Astrocyte of the spinal cord (primary cell): ENCODE measurements at regions not wholly inside any gene's neighbourhood (a gene's known extent, or its start where the extent isn't known, plus 50 kb on each side); places are given as distances from the start of the nearest gene placed in this dataset.

ENCODE experiments used
- DNase-seq: peaks from one replicate; pipeline ENCODE4 v3.0.0; 2011; ENCODE audit warnings: low read depth, low spot score
- H3K4me3 ChIP-seq: 2 replicates; pipeline ENCODE4 v1.5.1; 2011; ENCODE audit warnings: low read depth, mild to moderate bottlenecking, low read length, moderate library complexity
- CTCF ChIP-seq: IDR thresholded peaks from 2 replicates; pipeline ENCODE4 v1.5.1; 2012; ENCODE audit warnings: low read depth, mild to moderate bottlenecking, low read length, inconsistent platforms
- in situ Hi-C: cut with HindIII; loops from 2 replicates; pipeline ENCODE4 v1.10.0; 2017; ENCODE audit warnings: low sequenced_read_pairs

- H3K4me3 ChIP-seq: no peak overlapping the region
- in situ Hi-C loops: no loop called here
- DNase-seq: no peak
- no peak for TF ChIP-seq CTCF
These were observed 408.5 kb upstream of the PCDH20 start for GRCh38 chr13:61824168-61824567.

- no peak for TF ChIP-seq CTCF
- no peak for DNase-seq
- H3K4me3 ChIP-seq: no peak overlapping the region
- in situ Hi-C loops: no loop called here
These were observed 396.6 kb upstream of the PCDH20 start for GRCh38 chr13:61812286-61812685.

- H3K4me3 ChIP-seq: no peak overlapping the region
- no peak for TF ChIP-seq CTCF
- DNase-seq: no peak
- in situ Hi-C loops: no loop called here
These were observed 394.4 kb upstream of the PCDH20 start for GRCh38 chr13:61810065-61810464.

- in situ Hi-C loops: no loop called here
- DNase-seq: no peak
- no peak for TF ChIP-seq CTCF
- H3K4me3 ChIP-seq: no peak overlapping the region
These were observed 381.7 kb upstream of the PCDH20 start for GRCh38 chr13:61797397-61797796.

- DNase-seq: no peak
- in situ Hi-C loops: no loop called here
- TF ChIP-seq CTCF: no peak
These were observed 379.9 kb upstream of the PCDH20 start for GRCh38 chr13:61795580-61795979.

GRCh38 chr13:61779456-61779855 is 363.8 kb upstream of the PCDH20 start:
- in situ Hi-C loops: no loop called here
- H3K4me3 ChIP-seq: no peak overlapping the region
- no peak for DNase-seq
- TF ChIP-seq CTCF: no peak

More at GRCh38 chr13:61795580-61795979, 379.9 kb upstream of the PCDH20 start:
- H3K4me3 ChIP-seq: no peak overlapping the region

GRCh38 chr13:61778531-61778930 is 362.9 kb upstream of the PCDH20 start:
- in situ Hi-C loops: no loop called here
- DNase-seq: no peak
- H3K4me3 ChIP-seq: no peak overlapping the region
- TF ChIP-seq CTCF: no peak
